ENCODE measurements at regions not wholly inside any gene's neighbourhood (a gene's known extent, or its start where the extent isn't known, plus 50 kb on each side); places are given as distances from the start of the nearest gene placed in this dataset.
"Not testable (repeated sequence)": the region's sequence is repeated elsewhere in the genome, so short reads cannot be mapped to it uniquely, and the experiment has no call there.

DNA sequence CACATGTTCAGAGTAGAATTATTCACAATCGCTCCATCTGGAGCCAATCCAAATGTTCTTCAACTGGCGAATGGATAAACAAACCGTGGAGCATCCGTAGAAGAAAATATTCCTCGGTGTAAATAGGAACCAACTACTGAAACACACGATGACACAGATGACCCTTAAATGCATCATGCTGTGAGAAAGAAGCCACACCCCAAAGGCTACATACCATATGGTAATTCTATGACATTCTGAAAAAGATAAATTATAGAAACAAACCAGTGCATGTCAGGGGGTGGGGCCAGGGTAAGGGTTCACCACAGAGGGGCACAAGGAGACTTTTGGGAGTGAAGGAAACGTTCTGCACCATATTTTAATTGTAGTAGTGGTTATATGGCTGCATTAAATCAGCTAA is 312.2 kb upstream of the SMIM21 start:
- H3K9me3 ChIP-seq (ENCODE audit: control insufficient read depth in 2 of 2, insufficient read depth in 1 of 2, low read depth in 1 of 2, low read length in 1 of 2): no peaks in the 10 kb centered on the region
- 41 to 56% methylated on average over 7 of the region's 7 CpGs for WGBS, 2 donors

DNA sequence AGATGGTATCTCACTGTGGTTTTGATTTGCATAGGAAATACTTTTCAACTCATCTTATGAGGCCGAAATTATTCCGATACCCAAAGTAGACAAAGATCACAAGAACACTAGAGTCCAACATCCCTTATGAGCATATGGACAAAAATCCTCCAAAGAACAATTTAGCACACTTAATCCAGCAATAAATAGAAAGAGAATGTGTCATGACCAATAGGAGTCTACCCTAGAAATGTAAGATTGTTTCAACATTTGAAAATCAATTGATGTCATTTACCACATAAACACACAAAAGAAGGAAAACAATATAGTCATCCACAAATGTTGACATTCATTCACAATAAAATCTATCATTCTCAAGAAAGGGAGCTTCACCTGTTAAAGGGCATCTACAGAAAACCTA is 307.8 kb upstream of the SMIM21 start:
- WGBS, 2 donors: 90 to 93% methylated on average over 2 of the region's 2 CpGs
- Histone ChIP-seq H3K9me3 (ENCODE audit: control insufficient read depth in 2 of 2, insufficient read depth in 1 of 2, low read depth in 1 of 2, low read length in 1 of 2) (no peaks in the 10 kb centered on the region), H3K27me3 (ENCODE audit: control insufficient read depth in 1 of 2, insufficient read depth in 2 of 2, low read length in 2 of 2) (no peaks in the 10 kb centered on the region), H3K27ac (ENCODE audit: low read depth in 2 of 2, low read length in 1 of 2) (no peak overlapping the region), H3K4me3 (ENCODE audit: low read depth in 1 of 2, low read length in 2 of 2) (no peak overlapping the region), H3K36me3 (ENCODE audit: control insufficient read depth in 2 of 2, insufficient read depth in 2 of 2, low read length in 1 of 2) (no peaks in the 10 kb centered on the region), H3K4me1 (ENCODE audit: control insufficient read depth in 2 of 2, insufficient read depth in 2 of 2, low read length in 1 of 2) (no peaks in the 10 kb centered on the region)

More for the DNA sequence above, 312.2 kb upstream of the SMIM21 start:
- H3K36me3 ChIP-seq (ENCODE audit: control insufficient read depth in 2 of 2, insufficient read depth in 2 of 2, low read length in 1 of 2): no peaks in the 10 kb centered on the region
- no peak overlapping the region for H3K27ac ChIP-seq (ENCODE audit: low read depth in 2 of 2, low read length in 1 of 2)
- no peak overlapping the region for H3K4me3 ChIP-seq (ENCODE audit: low read depth in 1 of 2, low read length in 2 of 2)
- H3K4me1 ChIP-seq (ENCODE audit: control insufficient read depth in 2 of 2, insufficient read depth in 2 of 2, low read length in 1 of 2): no peaks in the 10 kb centered on the region
- no peaks in the 10 kb centered on the region for H3K27me3 ChIP-seq (ENCODE audit: control insufficient read depth in 1 of 2, insufficient read depth in 2 of 2, low read length in 2 of 2)

DNA sequence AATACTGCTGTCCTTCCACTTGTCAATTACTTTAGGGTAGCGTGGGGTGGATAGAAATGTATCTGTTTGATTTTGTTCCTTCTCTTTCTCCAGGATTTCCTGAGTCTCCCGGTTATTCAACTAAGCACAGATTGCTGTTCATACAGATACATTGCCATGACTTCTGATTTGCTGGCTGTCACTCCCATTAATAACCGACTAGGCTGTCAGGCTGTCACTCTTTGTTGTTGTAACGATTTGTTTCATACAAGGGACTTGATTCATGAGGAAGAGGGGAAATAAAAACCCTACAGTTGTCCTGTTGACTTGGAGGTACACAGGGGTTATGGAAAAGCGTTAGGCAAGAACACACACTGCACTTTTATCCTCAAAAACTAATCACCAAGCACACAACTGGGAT is 302.7 kb upstream of the SMIM21 start:
- Histone ChIP-seq H3K4me1 (ENCODE audit: control insufficient read depth in 2 of 2, insufficient read depth in 2 of 2, low read length in 1 of 2) (no peaks in the 10 kb centered on the region), H3K27me3 (ENCODE audit: control insufficient read depth in 1 of 2, insufficient read depth in 2 of 2, low read length in 2 of 2) (no peaks in the 10 kb centered on the region), H3K9me3 (ENCODE audit: control insufficient read depth in 2 of 2, insufficient read depth in 1 of 2, low read depth in 1 of 2, low read length in 1 of 2) (no peaks in the 10 kb centered on the region), H3K27ac (ENCODE audit: low read depth in 2 of 2, low read length in 1 of 2) (no peak overlapping the region), H3K36me3 (ENCODE audit: control insufficient read depth in 2 of 2, insufficient read depth in 2 of 2, low read length in 1 of 2) (no peaks in the 10 kb centered on the region), H3K4me3 (ENCODE audit: low read depth in 1 of 2, low read length in 2 of 2) (no peak overlapping the region)
- 38 to 51% methylated on average over 5 of the region's 5 CpGs for WGBS, 2 donors

DNA sequence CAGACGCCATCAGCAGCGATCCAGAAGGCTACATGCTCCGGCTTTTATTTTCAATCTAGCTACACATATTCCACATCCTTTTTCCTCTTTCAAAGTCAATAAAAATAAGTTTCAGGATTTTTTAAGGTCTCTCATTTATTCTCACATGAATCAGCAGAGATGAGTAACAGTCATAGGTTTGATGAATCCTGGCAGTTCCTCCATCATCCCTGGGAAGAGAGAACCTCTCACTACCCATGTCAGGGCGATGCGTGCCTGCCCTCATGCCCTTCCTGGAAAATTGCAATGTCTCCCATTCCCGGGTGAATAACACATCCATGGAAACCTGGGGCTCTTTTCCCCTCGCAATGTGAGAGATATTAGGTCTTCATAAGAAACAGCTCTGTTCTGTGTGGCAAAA is 301.1 kb upstream of the SMIM21 start:
- no peak overlapping the region for H3K27ac ChIP-seq (ENCODE audit: low read depth in 2 of 2, low read length in 1 of 2)
- no peaks in the 10 kb centered on the region for H3K9me3 ChIP-seq (ENCODE audit: control insufficient read depth in 2 of 2, insufficient read depth in 1 of 2, low read depth in 1 of 2, low read length in 1 of 2)
- WGBS, 2 donors: 73 to 76% methylated on average over 7 of the region's 7 CpGs
- H3K4me3 ChIP-seq (ENCODE audit: low read depth in 1 of 2, low read length in 2 of 2): no peak overlapping the region
- no peaks in the 10 kb centered on the region for H3K36me3 ChIP-seq (ENCODE audit: control insufficient read depth in 2 of 2, insufficient read depth in 2 of 2, low read length in 1 of 2)
- no peaks in the 10 kb centered on the region for H3K4me1 ChIP-seq (ENCODE audit: control insufficient read depth in 2 of 2, insufficient read depth in 2 of 2, low read length in 1 of 2)
- H3K27me3 ChIP-seq (ENCODE audit: control insufficient read depth in 1 of 2, insufficient read depth in 2 of 2, low read length in 2 of 2): no peaks in the 10 kb centered on the region

DNA sequence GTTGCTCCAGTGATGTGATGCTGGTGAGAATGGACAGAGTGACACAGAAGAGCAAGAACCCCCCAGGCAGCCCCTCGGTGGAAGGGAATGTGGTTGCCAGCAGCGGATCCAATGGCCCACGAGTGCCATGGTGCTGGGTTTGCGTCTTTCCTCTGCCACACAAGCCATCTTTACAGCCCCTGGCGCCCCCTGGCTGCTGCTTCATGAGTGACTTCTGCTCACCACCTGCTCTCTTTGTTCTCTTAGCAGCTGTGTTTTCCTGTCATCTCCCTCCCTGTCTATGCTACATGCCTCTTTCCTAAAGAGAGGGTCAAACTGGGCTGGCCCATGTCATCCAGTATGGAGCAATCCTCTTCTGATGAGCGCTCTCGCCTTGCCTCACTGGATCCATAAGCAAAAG is 300.0 kb upstream of the SMIM21 start:
- 75 to 80% methylated on average over 7 of the region's 7 CpGs for WGBS, 2 donors

DNA sequence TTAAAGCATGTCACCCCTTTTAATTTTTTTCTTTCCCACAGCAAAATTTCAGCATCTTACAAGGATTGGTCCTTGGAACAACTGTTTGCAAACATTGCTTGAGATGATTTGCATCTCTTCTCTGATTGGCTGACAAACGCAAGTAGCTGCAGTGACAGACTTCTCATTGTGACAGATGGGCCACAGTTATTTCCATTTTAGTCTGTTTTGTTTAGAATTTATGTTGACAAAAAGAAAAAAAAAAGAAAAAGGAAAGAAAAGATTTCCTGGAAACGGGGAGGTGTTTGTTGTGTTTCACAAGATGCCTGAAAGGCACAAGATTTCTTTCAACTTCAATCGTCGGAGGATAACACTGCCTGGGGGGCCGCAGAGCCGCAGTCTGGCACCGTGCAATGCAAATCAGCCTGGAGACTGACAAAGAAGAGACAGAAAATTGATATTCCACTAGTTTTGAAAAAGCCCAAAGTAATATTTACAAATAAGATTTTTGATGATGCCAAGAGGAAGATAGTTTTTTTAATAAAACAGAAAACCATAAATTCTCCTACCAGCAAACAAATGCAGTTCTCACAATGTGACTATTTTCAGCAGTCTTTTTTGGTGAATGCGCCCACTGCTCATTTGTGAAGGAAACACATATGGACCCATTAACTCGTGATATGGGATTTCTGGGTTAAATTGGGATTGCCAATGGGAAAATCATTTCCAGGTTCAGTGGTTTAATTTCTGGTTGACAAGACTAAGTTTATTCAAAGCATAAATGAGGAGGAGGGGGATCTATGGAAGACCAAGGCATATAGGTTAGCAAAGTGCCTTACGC is 296.2 kb upstream of the SMIM21 start:
- Histone ChIP-seq H3K4me3 (ENCODE audit: low read depth in 1 of 2, low read length in 2 of 2) (no peak overlapping the region), H3K9me3 (ENCODE audit: control insufficient read depth in 2 of 2, insufficient read depth in 1 of 2, low read depth in 1 of 2, low read length in 1 of 2) (no peaks in the 10 kb centered on the region), H3K27ac (ENCODE audit: low read depth in 2 of 2, low read length in 1 of 2) (no peak overlapping the region), H3K36me3 (ENCODE audit: control insufficient read depth in 2 of 2, insufficient read depth in 2 of 2, low read length in 1 of 2) (no peaks in the 10 kb centered on the region), H3K27me3 (ENCODE audit: control insufficient read depth in 1 of 2, insufficient read depth in 2 of 2, low read length in 2 of 2) (no peaks in the 10 kb centered on the region), H3K4me1 (ENCODE audit: control insufficient read depth in 2 of 2, insufficient read depth in 2 of 2, low read length in 1 of 2) (no peaks in the 10 kb centered on the region)
- 59 to 66% methylated on average over 10 of the region's 10 CpGs for WGBS, 2 donors

More for the DNA sequence above, 300.0 kb upstream of the SMIM21 start:
- Histone ChIP-seq H3K4me1 (ENCODE audit: control insufficient read depth in 2 of 2, insufficient read depth in 2 of 2, low read length in 1 of 2) (no peaks in the 10 kb centered on the region), H3K9me3 (ENCODE audit: control insufficient read depth in 2 of 2, insufficient read depth in 1 of 2, low read depth in 1 of 2, low read length in 1 of 2) (no peaks in the 10 kb centered on the region), H3K4me3 (ENCODE audit: low read depth in 1 of 2, low read length in 2 of 2) (no peak overlapping the region), H3K27me3 (ENCODE audit: control insufficient read depth in 1 of 2, insufficient read depth in 2 of 2, low read length in 2 of 2) (no peaks in the 10 kb centered on the region), H3K27ac (ENCODE audit: low read depth in 2 of 2, low read length in 1 of 2) (no peak overlapping the region), H3K36me3 (ENCODE audit: control insufficient read depth in 2 of 2, insufficient read depth in 2 of 2, low read length in 1 of 2) (no peaks in the 10 kb centered on the region)

DNA sequence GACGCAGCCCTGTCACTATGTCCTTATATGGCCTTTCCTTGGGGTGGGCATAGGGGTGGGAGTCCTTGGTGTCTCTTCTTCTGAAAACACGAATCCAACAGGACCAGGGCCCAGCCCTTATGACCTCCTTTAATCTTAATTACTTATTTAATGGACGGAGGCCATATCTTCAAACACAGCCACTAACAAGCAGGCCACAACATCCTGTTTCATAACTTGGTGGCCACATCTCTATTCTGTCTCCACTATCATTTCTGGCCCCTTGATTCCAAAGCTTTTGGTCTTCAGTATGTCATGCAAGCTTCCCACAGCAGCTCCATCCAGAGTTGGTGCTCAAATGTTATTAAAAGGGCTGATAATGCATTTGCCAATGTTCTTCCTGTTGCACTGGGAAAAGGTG is 287.3 kb upstream of the SMIM21 start:
- H3K4me3 ChIP-seq (ENCODE audit: low read depth in 1 of 2, low read length in 2 of 2): no peak overlapping the region
- 74 to 75% methylated on average over 3 of the region's 3 CpGs for WGBS, 2 donors
- no peaks in the 10 kb centered on the region for H3K27me3 ChIP-seq (ENCODE audit: control insufficient read depth in 1 of 2, insufficient read depth in 2 of 2, low read length in 2 of 2)
- H3K27ac ChIP-seq (ENCODE audit: low read depth in 2 of 2, low read length in 1 of 2): no peak overlapping the region
- no peaks in the 10 kb centered on the region for H3K4me1 ChIP-seq (ENCODE audit: control insufficient read depth in 2 of 2, insufficient read depth in 2 of 2, low read length in 1 of 2)
- peaks cover 0 to 3% of the 10 kb centered on the region in 2 donors for H3K9me3 ChIP-seq (ENCODE audit: control insufficient read depth in 2 of 2, insufficient read depth in 1 of 2, low read depth in 1 of 2, low read length in 1 of 2)
- no peaks in the 10 kb centered on the region for H3K36me3 ChIP-seq (ENCODE audit: control insufficient read depth in 2 of 2, insufficient read depth in 2 of 2, low read length in 1 of 2)

DNA sequence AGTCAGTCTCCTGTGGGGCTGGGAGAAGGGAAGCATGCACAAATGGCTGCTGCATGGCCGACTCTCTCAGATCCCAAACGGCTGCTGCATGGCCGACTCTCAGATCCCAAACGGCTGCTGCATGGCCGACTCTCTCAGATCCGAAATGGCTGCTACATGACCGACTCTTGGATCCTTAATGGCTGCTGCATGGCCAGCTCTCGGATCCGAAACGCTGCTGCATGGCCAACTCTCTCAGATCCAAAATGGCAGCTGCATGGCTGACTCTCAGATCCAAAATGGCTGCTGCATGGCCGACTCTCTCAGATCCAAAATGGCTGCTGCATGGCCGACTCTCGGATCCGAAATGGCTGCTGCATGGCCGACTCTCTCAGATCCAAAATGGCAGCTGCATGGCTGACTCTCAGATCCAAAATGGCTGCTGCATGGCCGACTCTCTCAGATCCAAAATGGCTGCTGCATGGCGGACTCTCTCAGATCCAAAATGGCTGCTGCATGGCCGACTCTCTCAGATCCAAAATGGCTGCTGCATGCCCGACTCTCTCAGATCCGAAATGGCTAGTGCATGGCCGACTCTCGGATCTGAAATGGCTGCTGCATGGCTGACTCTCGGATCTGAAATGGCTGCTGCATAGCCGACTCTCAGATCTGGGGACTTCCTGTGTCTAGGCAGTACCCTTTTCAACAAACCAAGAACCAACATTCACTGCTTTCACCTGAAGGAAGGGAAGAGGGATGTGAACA is 284.8 kb upstream of the SMIM21 start:
- not testable (repeated sequence) for H3K27ac ChIP-seq (ENCODE audit: low read depth in 2 of 2, low read length in 1 of 2); H3K4me3 ChIP-seq (ENCODE audit: low read depth in 1 of 2, low read length in 2 of 2); H3K27me3 ChIP-seq (ENCODE audit: control insufficient read depth in 1 of 2, insufficient read depth in 2 of 2, low read length in 2 of 2); H3K4me1 ChIP-seq (ENCODE audit: control insufficient read depth in 2 of 2, insufficient read depth in 2 of 2, low read length in 1 of 2); H3K36me3 ChIP-seq (ENCODE audit: control insufficient read depth in 2 of 2, insufficient read depth in 2 of 2, low read length in 1 of 2); H3K9me3 ChIP-seq (ENCODE audit: control insufficient read depth in 2 of 2, insufficient read depth in 1 of 2, low read depth in 1 of 2, low read length in 1 of 2)
- 90 to 91% methylated on average over 24 of the region's 24 CpGs for WGBS, 2 donors

DNA sequence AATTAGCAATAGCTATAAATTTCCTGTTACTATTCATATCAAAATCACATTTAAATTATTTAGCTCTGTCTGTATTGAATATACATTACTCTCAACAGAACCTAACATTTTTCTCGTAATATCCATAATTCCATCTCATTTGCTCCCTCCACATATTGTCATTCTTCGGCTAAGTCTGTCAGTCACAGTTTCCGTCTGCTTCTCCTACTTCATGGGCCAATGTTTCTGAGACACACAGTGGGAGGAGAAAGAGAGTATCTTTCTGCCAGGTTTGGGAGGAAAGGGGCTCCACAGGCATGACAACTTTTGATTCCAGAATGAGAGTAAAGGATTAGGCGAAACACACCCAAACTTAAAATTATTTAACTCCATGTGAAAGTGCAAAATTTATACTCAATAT is 273.1 kb upstream of the SMIM21 start:
- Histone ChIP-seq H3K36me3 (ENCODE audit: control insufficient read depth in 2 of 2, insufficient read depth in 2 of 2, low read length in 1 of 2) (no peaks in the 10 kb centered on the region), H3K9me3 (ENCODE audit: control insufficient read depth in 2 of 2, insufficient read depth in 1 of 2, low read depth in 1 of 2, low read length in 1 of 2) (no peaks in the 10 kb centered on the region), H3K4me1 (ENCODE audit: control insufficient read depth in 2 of 2, insufficient read depth in 2 of 2, low read length in 1 of 2) (peaks cover 0 to 3% of the 10 kb centered on the region in 2 donors), H3K27ac (ENCODE audit: low read depth in 2 of 2, low read length in 1 of 2) (no peak overlapping the region), H3K4me3 (ENCODE audit: low read depth in 1 of 2, low read length in 2 of 2) (no peak overlapping the region), H3K27me3 (ENCODE audit: control insufficient read depth in 1 of 2, insufficient read depth in 2 of 2, low read length in 2 of 2) (no peaks in the 10 kb centered on the region)
- 84 to 86% methylated on average over 4 of the region's 4 CpGs for WGBS, 2 donors

DNA sequence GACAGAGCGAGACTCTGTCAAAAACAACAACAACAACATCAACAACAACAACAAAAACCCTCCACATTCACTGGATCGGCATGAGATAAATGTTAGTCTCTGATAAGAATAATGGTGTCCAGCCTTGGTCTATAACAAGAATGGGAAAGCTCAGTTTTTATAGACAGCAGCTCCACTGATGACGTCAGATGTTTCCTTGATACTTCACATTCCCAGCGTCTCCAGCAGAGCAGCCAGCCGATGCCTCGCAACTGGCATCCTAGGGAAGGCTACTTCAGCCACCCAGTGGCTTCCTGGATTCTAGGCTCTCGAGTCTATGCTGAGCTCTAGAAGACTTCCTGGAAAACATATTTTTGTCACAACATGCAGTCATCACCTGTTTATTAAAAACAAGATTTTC is 271.4 kb upstream of the SMIM21 start:
- Histone ChIP-seq H3K9me3 (ENCODE audit: control insufficient read depth in 2 of 2, insufficient read depth in 1 of 2, low read depth in 1 of 2, low read length in 1 of 2) (no peaks in the 10 kb centered on the region), H3K4me1 (ENCODE audit: control insufficient read depth in 2 of 2, insufficient read depth in 2 of 2, low read length in 1 of 2) (peaks cover 0 to 3% of the 10 kb centered on the region in 2 donors), H3K27ac (ENCODE audit: low read depth in 2 of 2, low read length in 1 of 2) (no peak overlapping the region), H3K36me3 (ENCODE audit: control insufficient read depth in 2 of 2, insufficient read depth in 2 of 2, low read length in 1 of 2) (no peaks in the 10 kb centered on the region), H3K27me3 (ENCODE audit: control insufficient read depth in 1 of 2, insufficient read depth in 2 of 2, low read length in 2 of 2) (no peaks in the 10 kb centered on the region), H3K4me3 (ENCODE audit: low read depth in 1 of 2, low read length in 2 of 2) (no peak overlapping the region)
- WGBS, 2 donors: 85 to 90% methylated on average over 7 of the region's 7 CpGs
